CD4-positive, CD25-positive, alpha-beta regulatory T cell (primary cell): ENCODE measurements at regions not wholly inside any gene's neighbourhood (a gene's known extent, or its start where the extent isn't known, plus 50 kb on each side); places are given as distances from the start of the nearest gene placed in this dataset.

Experiments used
- ATAC-seq, 2 donors: fragments of 150-1000 bp; cut with Tn5 transposase; one replicate each; pipeline ENCODE4 v1.10.0; 2021; ENCODE audit warnings: low read depth in 2 of 2, moderate number of reproducible peaks in 2 of 2, moderate library complexity in 1 of 2
- DNase-seq, 3 donors: peaks; one replicate each; pipeline versions ENCODE4 v3.0.0 to v3.0.0-alpha.2; 2012 to 2022; ENCODE audit warnings: mixed read lengths in 1 of 3
- H3K27ac ChIP-seq: one replicate; pipeline ENCODE4 v1.7.0; 2013; ENCODE audit warnings: mild to moderate bottlenecking, low read length; ENCODE audit not compliant: insufficient read depth, poor library complexity, severe bottlenecking
- H3K27me3 ChIP-seq: one replicate; pipeline ENCODE4 v1.7.0; 2013; ENCODE audit warnings: low read length; ENCODE audit not compliant: control insufficient read depth, insufficient read depth
- H3K36me3 ChIP-seq: one replicate; pipeline ENCODE4 v1.7.0; 2013; ENCODE audit warnings: mild to moderate bottlenecking, low read length, moderate library complexity; ENCODE audit not compliant: control insufficient read depth, insufficient read depth
- H3K4me1 ChIP-seq: 2 replicates; pipeline ENCODE4 v1.7.0; 2013; ENCODE audit warnings: mild to moderate bottlenecking, low read length; ENCODE audit not compliant: insufficient read depth, control insufficient read depth, poor library complexity, severe bottlenecking
- H3K4me3 ChIP-seq: one replicate; pipeline ENCODE4 v1.7.0; 2013; ENCODE audit warnings: low read depth, mild to moderate bottlenecking, low read length, moderate library complexity
- H3K9me3 ChIP-seq, 2 experiments: 1 replicate in 1 of 2; 2 replicates in 1 of 2; pipeline ENCODE4 v1.7.0; 2013; ENCODE audit warnings: low read length in 2 of 2, mild to moderate bottlenecking in 1 of 2, moderate library complexity in 1 of 2; ENCODE audit not compliant: control insufficient read depth in 2 of 2
- H3K27ac Mint-ChIP-seq, 3 donors: one replicate each; pipeline ENCODE4 v1.8.0; 2020 to 2022; ENCODE audit warnings: mild to moderate bottlenecking in 3 of 3, mixed read lengths in 3 of 3, moderate library complexity in 2 of 3
- H3K27me3 Mint-ChIP-seq: one replicate; pipeline ENCODE4 v1.8.0; 2022; ENCODE audit warnings: mild to moderate bottlenecking, mixed read lengths
- H3K36me3 Mint-ChIP-seq: one replicate; pipeline ENCODE4 v1.8.0; 2020; ENCODE audit warnings: mixed read lengths
- H3K4me1 Mint-ChIP-seq, 4 donors: one replicate each; pipeline ENCODE4 v1.8.0; 2020 to 2022; ENCODE audit warnings: mixed read lengths in 4 of 4, mild to moderate bottlenecking in 1 of 4
- H3K4me3 Mint-ChIP-seq, 4 donors: one replicate each; pipeline ENCODE4 v1.8.0; 2020 to 2022; ENCODE audit warnings: mild to moderate bottlenecking in 4 of 4, mixed read lengths in 4 of 4, moderate library complexity in 3 of 4
- H3K9me3 Mint-ChIP-seq, 7 donors: one replicate each; pipeline ENCODE4 v1.8.0; 2020 to 2022; ENCODE audit warnings: mixed read lengths in 7 of 7, mild to moderate bottlenecking in 3 of 7, moderate library complexity in 2 of 7

DNA sequence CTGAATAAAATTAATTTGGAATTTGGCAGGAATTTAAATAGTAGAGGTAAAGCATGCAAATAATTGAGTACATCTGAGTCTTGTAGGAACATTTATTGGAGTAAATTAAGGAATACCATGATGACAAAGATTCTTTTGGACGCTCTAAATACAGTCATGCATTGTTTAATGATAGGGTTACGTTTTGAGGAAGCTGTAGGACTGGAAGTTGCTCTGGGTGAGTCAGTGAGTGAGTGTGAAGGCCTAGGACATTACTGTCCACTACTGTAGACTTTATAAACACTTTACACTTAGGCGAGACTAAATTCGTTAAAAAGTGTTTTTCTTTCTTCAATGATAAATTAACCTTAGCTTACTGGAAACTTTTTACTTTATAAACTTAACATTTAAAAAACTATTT lies 113.0 kb downstream of the FAM170A start:
- no peak overlapping the region for H3K4me3 Mint-ChIP-seq
- H3K27me3 Mint-ChIP-seq = no peaks in the 10 kb centered on the region
- Histone ChIP-seq H3K27ac (no peak overlapping the region), H3K9me3 (no peaks in the 10 kb centered on the region), H3K4me3 (no peak overlapping the region), H3K4me1 (no peaks in the 10 kb centered on the region), H3K27me3 (no peaks in the 10 kb centered on the region), H3K36me3 (no peaks in the 10 kb centered on the region)
- H3K27ac Mint-ChIP-seq = no peak overlapping the region
- no peak for ATAC-seq
- H3K9me3 Mint-ChIP-seq = no peaks in the 10 kb centered on the region
- H3K36me3 Mint-ChIP-seq = no peaks in the 10 kb centered on the region
- no peaks in the 10 kb centered on the region for H3K4me1 Mint-ChIP-seq
- DNase-seq = no peak

DNA sequence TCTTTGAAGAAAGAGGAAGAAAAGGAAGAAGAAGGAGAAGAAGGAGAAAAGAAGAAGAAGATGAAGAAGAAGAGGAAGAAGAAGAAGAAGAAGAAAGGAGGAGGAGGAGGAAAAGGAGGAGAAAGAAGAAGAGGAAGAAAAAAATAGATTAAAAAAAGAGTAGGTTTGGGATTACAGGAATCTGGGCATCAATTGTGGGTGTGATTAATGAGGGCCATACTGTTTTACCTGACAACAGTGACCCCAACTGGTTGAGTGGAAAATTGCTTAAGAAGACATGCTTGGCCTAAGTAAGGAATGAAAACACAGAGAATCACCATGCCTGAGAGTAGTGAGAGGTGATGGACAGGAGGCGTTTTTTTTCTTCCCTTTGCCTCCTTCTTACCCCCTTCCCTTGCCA lies 114.6 kb downstream of the FAM170A start:
- H3K27me3 ChIP-seq = no peaks in the 10 kb centered on the region
- Mint-ChIP-seq H3K9me3 (no peaks in the 10 kb centered on the region), H3K27ac (no peak overlapping the region), H3K27me3 (no peaks in the 10 kb centered on the region), H3K4me1 (no peaks in the 10 kb centered on the region), H3K4me3 (no peak overlapping the region), H3K36me3 (no peaks in the 10 kb centered on the region)
- peak; percentile 2 to 46 (median 11) for DNase-seq
- ATAC-seq = no peak
- H3K9me3 ChIP-seq = no peaks in the 10 kb centered on the region
- H3K4me3 ChIP-seq = no peak overlapping the region
- no peak overlapping the region for H3K27ac ChIP-seq
- H3K4me1 ChIP-seq = no peaks in the 10 kb centered on the region
- H3K36me3 ChIP-seq = no peaks in the 10 kb centered on the region

DNA sequence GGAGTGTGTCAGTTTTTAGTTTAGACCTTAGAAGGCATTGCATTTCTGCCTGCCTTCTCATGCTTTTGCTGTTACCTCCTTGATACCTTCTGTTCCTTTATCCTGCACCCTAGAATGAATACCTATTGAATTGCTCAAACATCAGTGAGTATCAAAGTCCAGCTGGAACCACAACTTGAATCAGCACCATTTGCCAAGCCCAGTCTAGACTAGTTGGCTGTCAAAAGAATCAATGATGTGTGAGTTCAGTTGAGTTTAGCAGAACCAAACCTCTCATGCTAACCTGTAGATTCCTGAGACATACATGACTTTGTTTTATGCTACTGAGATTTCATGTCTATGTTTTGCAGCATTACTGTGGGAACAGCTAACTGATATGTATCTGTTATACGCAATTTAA lies 116.6 kb downstream of the FAM170A start:
- Mint-ChIP-seq H3K4me1 (no peaks in the 10 kb centered on the region), H3K36me3 (no peaks in the 10 kb centered on the region), H3K27ac (no peak overlapping the region), H3K4me3 (no peak overlapping the region), H3K9me3 (no peaks in the 10 kb centered on the region), H3K27me3 (no peaks in the 10 kb centered on the region)
- H3K9me3 ChIP-seq = no peaks in the 10 kb centered on the region
- no peaks in the 10 kb centered on the region for H3K27me3 ChIP-seq
- no peak for DNase-seq
- no peaks in the 10 kb centered on the region for H3K4me1 ChIP-seq
- H3K4me3 ChIP-seq = no peak overlapping the region
- no peaks in the 10 kb centered on the region for H3K36me3 ChIP-seq
- ATAC-seq = no peak
- H3K27ac ChIP-seq = no peak overlapping the region

DNA sequence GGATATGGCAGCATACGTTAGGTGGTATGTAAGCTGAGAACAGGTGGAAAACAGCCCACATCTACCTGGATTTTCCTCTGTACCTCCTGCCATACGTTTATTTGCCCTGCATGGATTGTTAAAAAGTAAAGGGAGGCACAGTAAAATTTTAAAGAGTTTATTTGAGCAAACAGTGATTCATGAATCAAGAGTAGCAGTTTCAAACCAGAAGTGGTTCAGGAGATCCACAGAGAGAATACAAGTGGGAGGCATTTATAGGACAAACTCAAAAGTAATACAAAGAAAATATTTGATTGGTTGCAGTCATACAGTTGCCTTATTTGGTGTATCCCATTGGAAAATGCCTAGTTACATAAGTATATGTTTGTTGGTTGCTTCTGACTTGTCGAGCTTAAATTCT lies 117.6 kb downstream of the FAM170A start:
- no peaks in the 10 kb centered on the region for H3K27me3 Mint-ChIP-seq
- ATAC-seq (no peak), DNase-seq (no peak)
- no peaks in the 10 kb centered on the region for H3K9me3 ChIP-seq
- H3K36me3 ChIP-seq = no peaks in the 10 kb centered on the region
- no peak overlapping the region for H3K27ac ChIP-seq
- H3K4me1 ChIP-seq = no peaks in the 10 kb centered on the region
- H3K4me3 Mint-ChIP-seq = no peak overlapping the region
- no peak overlapping the region for H3K27ac Mint-ChIP-seq
- H3K4me1 Mint-ChIP-seq = no peaks in the 10 kb centered on the region
- no peaks in the 10 kb centered on the region for H3K27me3 ChIP-seq
- H3K4me3 ChIP-seq = no peak overlapping the region
- H3K9me3 Mint-ChIP-seq = no peaks in the 10 kb centered on the region
- no peaks in the 10 kb centered on the region for H3K36me3 Mint-ChIP-seq

DNA sequence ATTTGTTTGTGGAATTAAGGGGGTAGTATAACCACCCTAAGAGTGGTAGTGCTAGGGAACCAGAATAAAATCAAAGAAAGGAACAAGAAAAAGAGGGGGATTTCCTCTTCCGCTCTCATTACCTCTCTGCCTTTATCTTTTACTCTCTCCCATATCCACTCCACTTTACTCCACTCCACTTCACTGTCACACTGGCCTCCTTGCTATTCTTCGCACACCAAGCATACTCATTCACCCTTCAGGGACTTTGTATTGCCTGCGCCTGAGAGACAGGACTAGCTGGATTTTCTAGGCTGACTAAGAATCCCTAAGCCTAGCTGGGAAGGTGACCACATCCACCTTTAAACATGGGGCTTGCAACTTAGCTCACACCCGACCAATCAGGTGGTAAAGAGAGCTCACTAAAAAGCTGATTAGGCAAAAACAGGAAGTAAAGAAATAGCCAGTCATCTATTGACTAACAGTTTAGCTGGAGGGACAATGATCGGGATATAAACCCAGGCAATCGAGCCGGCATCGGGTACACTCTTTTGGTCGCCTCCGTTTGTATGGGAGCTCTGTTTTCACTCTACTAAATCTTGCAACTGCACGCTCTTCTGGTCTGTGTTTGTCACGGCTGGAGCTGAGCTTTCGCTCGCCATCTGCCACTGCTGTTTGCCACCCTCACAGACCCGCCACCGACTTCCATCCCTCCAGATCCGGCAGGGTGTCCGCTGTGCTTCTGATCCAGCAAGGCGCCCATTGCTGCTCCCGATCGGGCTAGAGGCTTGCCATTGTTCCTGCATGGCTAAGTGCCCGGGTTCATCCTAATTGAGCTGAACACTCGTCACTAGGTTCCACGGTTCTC lies 121.8 kb downstream of the FAM170A start:
- ATAC-seq (no peak), DNase-seq (no peak)
- Histone ChIP-seq H3K4me3 (no peak overlapping the region), H3K36me3 (no peaks in the 10 kb centered on the region), H3K9me3 (no peaks in the 10 kb centered on the region), H3K4me1 (no peaks in the 10 kb centered on the region), H3K27me3 (no peaks in the 10 kb centered on the region), H3K27ac (no peak overlapping the region)
- Mint-ChIP-seq H3K4me3 (no peak overlapping the region), H3K27me3 (no peaks in the 10 kb centered on the region), H3K9me3 (peaks cover 0 to 5% (median 0%) of the 10 kb centered on the region in 7 donors), H3K27ac (no peak overlapping the region), H3K36me3 (no peaks in the 10 kb centered on the region), H3K4me1 (no peaks in the 10 kb centered on the region)

DNA sequence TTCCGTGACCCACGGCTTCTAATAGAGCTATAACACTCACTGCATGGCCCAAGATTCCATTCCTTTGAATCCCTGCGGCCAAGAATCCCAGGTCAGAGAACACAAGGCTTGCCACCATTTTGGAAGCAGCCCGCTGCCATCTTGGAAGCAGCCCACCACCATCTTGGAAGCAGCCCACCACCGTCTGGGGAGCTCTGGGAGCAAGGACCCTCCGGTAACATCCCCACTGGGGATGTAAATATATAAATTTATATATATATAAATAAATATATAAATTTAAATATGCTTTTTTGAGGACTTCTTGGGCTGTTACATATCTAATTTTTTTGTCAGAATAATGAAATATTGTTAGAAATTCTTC lies 122.4 kb downstream of the FAM170A start:
- Mint-ChIP-seq H3K9me3 (peaks cover 0 to 7% (median 0%) of the 10 kb centered on the region in 7 donors), H3K4me3 (no peak overlapping the region), H3K36me3 (no peaks in the 10 kb centered on the region), H3K27me3 (no peaks in the 10 kb centered on the region), H3K4me1 (no peaks in the 10 kb centered on the region), H3K27ac (no peak overlapping the region)
- H3K4me3 ChIP-seq = no peak overlapping the region
- H3K27ac ChIP-seq = no peak overlapping the region
- no peaks in the 10 kb centered on the region for H3K36me3 ChIP-seq
- no peaks in the 10 kb centered on the region for H3K4me1 ChIP-seq
- no peaks in the 10 kb centered on the region for H3K9me3 ChIP-seq
- DNase-seq (no peak), ATAC-seq (no peak)
- no peaks in the 10 kb centered on the region for H3K27me3 ChIP-seq

DNA sequence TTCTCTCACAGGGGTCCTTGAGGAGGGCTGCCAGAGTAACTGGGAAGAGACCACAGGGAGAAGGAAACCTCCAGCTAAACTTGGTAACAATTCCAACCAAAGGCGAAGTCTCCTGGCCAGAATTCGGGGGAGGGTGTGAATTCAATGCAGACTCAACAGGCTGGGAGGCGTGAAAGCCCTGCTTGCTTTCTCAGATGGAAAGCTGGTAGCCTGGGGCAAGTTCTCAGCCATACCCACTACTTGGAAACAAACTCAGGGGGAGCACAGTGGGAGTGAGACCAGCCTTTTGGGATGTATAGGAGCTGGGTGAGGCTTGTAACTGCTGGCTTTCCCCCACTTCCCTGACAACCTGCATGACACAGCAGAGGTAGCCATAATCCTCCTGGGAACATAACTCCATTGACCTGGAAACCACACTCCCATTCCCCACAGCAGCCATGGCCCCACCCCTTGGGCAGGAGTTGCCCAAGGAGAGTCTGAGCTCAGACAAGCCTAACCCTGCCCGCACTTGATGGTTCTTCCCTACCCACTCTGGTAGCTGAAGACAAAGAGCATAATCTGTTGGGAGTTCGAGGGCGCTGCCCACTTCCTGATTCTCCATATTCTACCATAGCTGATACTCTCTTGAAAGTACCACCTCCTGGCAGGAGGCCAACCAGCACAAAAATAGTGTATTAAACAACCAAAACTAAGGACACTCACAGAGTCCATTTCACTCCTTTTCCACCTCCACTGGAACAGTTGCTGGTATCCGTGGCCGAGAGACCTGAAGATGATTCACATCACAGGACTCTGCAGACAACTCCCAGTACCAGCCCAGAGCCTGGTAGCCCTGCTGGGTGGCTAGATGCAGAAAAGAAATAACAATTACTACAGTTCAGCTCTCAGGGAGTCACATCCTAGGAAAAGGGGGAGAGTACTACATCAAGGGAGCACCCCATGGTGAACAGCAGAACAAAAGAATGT lies 123.8 kb downstream of the FAM170A start:
- Mint-ChIP-seq H3K9me3 (peaks cover 0 to 7% (median 0%) of the 10 kb centered on the region in 7 donors), H3K4me3 (no peak overlapping the region), H3K36me3 (no peaks in the 10 kb centered on the region)

More for the DNA sequence above, 123.8 kb downstream of the FAM170A start:
- Histone ChIP-seq H3K9me3 (no peaks in the 10 kb centered on the region), H3K4me1 (no peaks in the 10 kb centered on the region), H3K36me3 (no peaks in the 10 kb centered on the region), H3K27me3 (no peaks in the 10 kb centered on the region), H3K27ac (no peak overlapping the region), H3K4me3 (no peak overlapping the region)
- DNase-seq (no peak), ATAC-seq (no peak)
- H3K27me3 Mint-ChIP-seq = no peaks in the 10 kb centered on the region
- no peak overlapping the region for H3K27ac Mint-ChIP-seq
- no peaks in the 10 kb centered on the region for H3K4me1 Mint-ChIP-seq
